IMR-90 (cell line): ENCODE measurements at regions not wholly inside any gene's neighbourhood (a gene's known extent, or its start where the extent isn't known, plus 50 kb on each side); places are given as distances from the start of the nearest gene placed in this dataset.

Experiments
- ATAC-seq: fragments of 200-7000 bp; cut with Tn5 transposase; 2 replicates; pipeline ENCODE4 v1.9.1; 2020; ENCODE audit warnings: low read depth, mild to moderate bottlenecking, moderate library complexity
- BruUV-seq: library from RNA; stranded (reverse); fragments of 400-500 nt; replicated peaks from 2 replicates; lab custom pipeline; 2021; lab: Mats Ljungman, UMichigan
- CTCF ChIA-PET: fragments of 300-600 bp; formaldehyde crosslinking; extraction: SDS; loops from one replicate; lab custom pipeline; 2021; ENCODE audit warnings: antibody characterized with exemption; lab: Yijun Ruan, JAX
- POLR2A ChIA-PET: fragments of 300-600 bp; sonication (Branson Sonifier 250); formaldehyde crosslinking; loops from one replicate; lab custom pipeline; 2022; ENCODE audit warnings: antibody characterized with exemption; ENCODE audit not compliant: unreplicated experiment; lab: Charles Lee
- DNase-seq: peaks from one replicate; pipeline ENCODE4 v3.0.0; 2013
- H2AFZ ChIP-seq: replicated peaks from 2 replicates; pipeline ENCODE3; 2013; ENCODE audit warnings: low read length, mild to moderate bottlenecking; ENCODE audit not compliant: poor library complexity
- H2AK5ac ChIP-seq: 2 replicates; pipeline ENCODE4 v1.6.1; 2013; ENCODE audit warnings: low read depth, low read length, inconsistent platforms
- H2AK9ac ChIP-seq: replicated peaks from 2 replicates; pipeline ENCODE3; 2013; ENCODE audit warnings: mild to moderate bottlenecking, low read depth, low read length, moderate library complexity; ENCODE audit not compliant: poor library complexity
- H2BK120ac ChIP-seq: 2 replicates; pipeline ENCODE4 v1.6.1; 2013; ENCODE audit warnings: low read depth, low read length, inconsistent platforms
- H2BK15ac ChIP-seq: 3 replicates; pipeline ENCODE4 v1.6.1; 2013; ENCODE audit warnings: low read depth, low read length, inconsistent platforms
- H2BK20ac ChIP-seq: 2 replicates; pipeline ENCODE4 v1.6.1; 2013; ENCODE audit warnings: low read depth, mild to moderate bottlenecking, inconsistent platforms, low read length, moderate library complexity
- H2BK5ac ChIP-seq: 2 replicates; pipeline ENCODE4 v1.6.1; 2013; ENCODE audit warnings: mild to moderate bottlenecking, low read depth, low read length, inconsistent platforms; ENCODE audit not compliant: poor library complexity, severe bottlenecking
- H3K14ac ChIP-seq: replicated peaks from 2 replicates; pipeline ENCODE4 v1.6.1; 2013; ENCODE audit warnings: low read depth, low read length, inconsistent platforms
- H3K18ac ChIP-seq: 2 replicates; pipeline ENCODE4 v1.6.1; 2013; ENCODE audit warnings: low read depth, low read length, control low read depth
- H3K23ac ChIP-seq: 2 replicates; pipeline ENCODE4 v1.6.1; 2013; ENCODE audit warnings: low read depth, low read length, inconsistent platforms
- H3K27ac ChIP-seq: 2 replicates; pipeline ENCODE4 v1.5.1; 2013; ENCODE audit warnings: mild to moderate bottlenecking, control low read depth, low read length; ENCODE audit not compliant: insufficient read depth
- H3K27me3 ChIP-seq: 2 replicates; pipeline ENCODE4 v1.6.1; 2013; ENCODE audit warnings: low read length; ENCODE audit not compliant: control insufficient read depth, insufficient read depth
- H3K36me3 ChIP-seq: 2 replicates; pipeline ENCODE4 v1.6.1; 2013; ENCODE audit warnings: low read length, mixed read lengths; ENCODE audit not compliant: control insufficient read depth, insufficient read depth
- H3K4ac ChIP-seq: 2 replicates; pipeline ENCODE4 v1.6.1; 2013; ENCODE audit warnings: low read depth, low read length, inconsistent platforms
- H3K4me1 ChIP-seq: 2 replicates; pipeline ENCODE4 v1.6.1; 2013; ENCODE audit warnings: low read length, mixed read lengths; ENCODE audit not compliant: control insufficient read depth, insufficient read depth
- H3K4me2 ChIP-seq: 2 replicates; pipeline ENCODE4 v1.6.1; 2013; ENCODE audit warnings: low read depth, mild to moderate bottlenecking, control low read depth, low read length, moderate library complexity
- H3K4me3 ChIP-seq: 2 replicates; pipeline ENCODE4 v1.5.1; 2013; ENCODE audit warnings: low read depth, mild to moderate bottlenecking, control low read depth, low read length, moderate library complexity; ENCODE audit not compliant: insufficient read depth
- H3K56ac ChIP-seq: 2 replicates; pipeline ENCODE4 v1.6.1; 2013; ENCODE audit warnings: low read length, inconsistent platforms; ENCODE audit not compliant: insufficient read depth; ENCODE audit errors: extremely low read depth
- H3K79me1 ChIP-seq, 2 experiments: 2 replicates each; pipeline ENCODE4 v1.6.1; 2013; ENCODE audit warnings: low read length in 2 of 2, inconsistent platforms in 1 of 2, low read depth in 1 of 2
- H3K9ac ChIP-seq: 2 replicates; pipeline ENCODE4 v1.6.1; 2013; ENCODE audit warnings: low read depth, low read length, control low read depth
- H3K9me1 ChIP-seq: 2 replicates; pipeline ENCODE4 v1.6.1; 2013; ENCODE audit warnings: low read length, inconsistent platforms; ENCODE audit not compliant: insufficient read depth
- H3K9me3 ChIP-seq: 2 replicates; pipeline ENCODE4 v1.6.1; 2013; ENCODE audit warnings: low read length; ENCODE audit not compliant: control insufficient read depth, insufficient read depth
- H4K20me1 ChIP-seq: 2 replicates; pipeline ENCODE4 v1.6.1; 2013; ENCODE audit warnings: low read length, inconsistent platforms; ENCODE audit not compliant: insufficient read depth
- H4K5ac ChIP-seq: 2 replicates; pipeline ENCODE4 v1.6.1; 2013; ENCODE audit warnings: mild to moderate bottlenecking, low read depth, low read length, control low read depth
- H4K8ac ChIP-seq, 2 experiments: 2 replicates each; pipeline ENCODE4 v1.6.1; 2013; ENCODE audit warnings: low read depth in 2 of 2, low read length in 2 of 2, control low read depth in 1 of 2, inconsistent platforms in 1 of 2
- H4K91ac ChIP-seq: 2 replicates; pipeline ENCODE4 v1.6.1; 2013; ENCODE audit warnings: low read depth, low read length, inconsistent platforms; ENCODE audit not compliant: insufficient read depth
- MAFK ChIP-seq: IDR thresholded peaks from 2 replicates; pipeline ENCODE4 v1.6.1; 2012; ENCODE audit warnings: low read depth, low read length, improper control_type of control experiment
- MAZ ChIP-seq: IDR thresholded peaks from 2 replicates; pipeline ENCODE4 v1.6.1; 2012; ENCODE audit warnings: low read depth, mild to moderate bottlenecking, low read length, improper control_type of control experiment, moderate library complexity, borderline replicate concordance
- MXI1 ChIP-seq: IDR thresholded peaks from 2 replicates; pipeline ENCODE4 v1.6.1; 2012; ENCODE audit warnings: low read depth, mild to moderate bottlenecking, low read length, moderate library complexity, borderline replicate concordance
- NFE2L2 ChIP-seq: fragments of 150-350 bp; IDR thresholded peaks from 2 replicates; pipeline ENCODE4 v1.6.1; 2016; ENCODE audit warnings: low read depth, mild to moderate bottlenecking, low read length
- WGBS, 2 experiments: methylation state at CpG; one replicate each; pipeline versions ENCODE4 v1.1.5 to v1.1.7; 2013; ENCODE audit warnings: missing lambda C conversion rate in 2 of 2; ENCODE audit not compliant: insufficient read length in 1 of 2; ENCODE audit errors: extremely low coverage in 2 of 2; 5-methylcytosine and 5-hydroxymethylcytosine counted together
- dilution Hi-C: fragments of 300-500 bp; cut with HindIII; formaldehyde crosslinking; loops from one replicate; pipeline ENCODE4 v1.14.3; 2018; ENCODE audit warnings: low sequenced_read_pairs; ENCODE audit not compliant: unreplicated experiment
- in situ Hi-C: fragments of 300-500 bp; cut with MboI; formaldehyde crosslinking; loops from 3 replicates; pipeline ENCODE4 v1.14.3; 2019; ENCODE audit warnings: low sequenced_read_pairs, inconsistent platforms, mixed read lengths
- intact Hi-C: fragments of 100-400 bp; cut with micrococcal nuclease; formaldehyde crosslinking; loops from 2 replicates; pipeline ENCODE4 v1.10.0; 2022

- DNase-seq (no peak), ATAC-seq (no peak)
- Histone ChIP-seq H3K4me3 (no peak overlapping the region), H3K9me3 (no peaks in the 10 kb centered on the region), H2AK5ac (no peak overlapping the region), H3K14ac (no peak overlapping the region), H3K23ac (no peak overlapping the region), H3K79me1 (no peaks in the 10 kb centered on the region), H2AFZ (no peak overlapping the region), H2BK120ac (no peak overlapping the region), H3K27me3 (no peaks in the 10 kb centered on the region), H4K5ac (no peak overlapping the region), H3K4ac (no peak overlapping the region), H3K18ac (no peak overlapping the region), H4K8ac (no peak overlapping the region), H3K4me2 (no peak overlapping the region), H3K36me3 (no peaks in the 10 kb centered on the region), H3K27ac (no peak overlapping the region), H3K9ac (no peak overlapping the region), H4K20me1 (no peaks in the 10 kb centered on the region), H3K56ac (no peak overlapping the region), H3K4me1 (no peaks in the 10 kb centered on the region), H2BK20ac (no peak overlapping the region), H2BK15ac (no peak overlapping the region), H4K91ac (no peak overlapping the region), H2AK9ac (no peak overlapping the region), H3K9me1 (no peaks in the 10 kb centered on the region), H2BK5ac (no peak overlapping the region)
- TF ChIP-seq MXI1 (no peak), MAZ (no peak), NFE2L2 (no peak), MAFK (no peak)
- CTCF ChIA-PET, result no interaction called here
- dilution Hi-C loops (no loop called here), intact Hi-C loops (no loop called here), in situ Hi-C loops (no loop called here)
- no TSS peak for BruUV-seq
- no CpG with 5 or more reads among the region's 6 CpGs for WGBS, 2 experiments
- POLR2A ChIA-PET, result no interaction called here
Measured at GRCh38 chr6:114407426-114408035, 64.7 kb upstream of the HS3ST5 start.
